GM19397 (cell line): ENCODE measurements at regions not wholly inside any gene's neighbourhood (a gene's known extent, or its start where the extent isn't known, plus 50 kb on each side); places are given as distances from the start of the nearest gene placed in this dataset.
"Not testable (repeated sequence)": the region's sequence is repeated elsewhere in the genome, so short reads cannot be mapped to it uniquely, and the experiment has no call there.

Experiments used
- ATAC-seq: cut with Tn5 transposase; IDR thresholded peaks from one replicate; pipeline ENCODE4 v1.9.1; 2021; ENCODE audit warnings: mild to moderate bottlenecking, moderate library complexity; ENCODE audit not compliant: unreplicated experiment

DNA sequence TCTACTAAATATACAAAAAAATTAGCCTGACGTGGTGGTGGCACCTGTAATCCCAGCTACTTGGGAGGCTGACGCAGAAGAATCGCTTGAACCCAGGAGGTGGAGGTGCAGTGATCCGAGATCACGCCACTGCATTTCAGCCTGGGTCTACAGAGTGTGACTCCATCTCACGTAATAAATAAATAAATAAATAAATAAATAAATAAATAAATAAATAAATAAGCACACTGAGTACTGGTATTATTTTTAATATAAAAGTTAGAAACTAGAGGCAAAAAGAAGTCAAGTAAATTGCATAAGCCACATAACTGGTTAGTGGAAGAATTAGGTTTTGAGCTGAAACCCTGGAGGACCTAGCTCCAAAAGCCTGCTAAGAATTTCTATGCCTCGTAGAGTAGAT, 1262.7 kb upstream of the PABPC4L start:
- no peak for ATAC-seq

DNA sequence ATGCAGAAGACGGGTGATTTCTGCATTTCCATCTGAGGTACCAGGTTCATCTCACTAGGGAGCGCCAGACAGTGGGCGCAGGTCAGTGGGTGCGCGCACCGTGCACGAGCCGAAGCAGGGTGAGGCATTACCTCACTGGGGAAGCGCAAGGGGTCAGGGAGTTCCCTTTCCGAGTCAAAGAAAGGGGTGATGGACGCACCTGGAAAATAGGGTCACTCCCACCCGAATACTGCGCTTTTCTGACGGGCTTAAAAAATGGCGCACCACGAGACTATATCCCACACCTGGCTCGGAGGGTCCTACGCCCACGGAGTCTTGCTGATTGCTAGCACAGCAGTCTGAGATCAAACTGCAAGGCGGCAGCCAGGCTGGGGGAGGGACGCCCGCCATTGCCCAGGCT, 1246.0 kb upstream of the PABPC4L start:
- ATAC-seq: not testable (repeated sequence)

DNA sequence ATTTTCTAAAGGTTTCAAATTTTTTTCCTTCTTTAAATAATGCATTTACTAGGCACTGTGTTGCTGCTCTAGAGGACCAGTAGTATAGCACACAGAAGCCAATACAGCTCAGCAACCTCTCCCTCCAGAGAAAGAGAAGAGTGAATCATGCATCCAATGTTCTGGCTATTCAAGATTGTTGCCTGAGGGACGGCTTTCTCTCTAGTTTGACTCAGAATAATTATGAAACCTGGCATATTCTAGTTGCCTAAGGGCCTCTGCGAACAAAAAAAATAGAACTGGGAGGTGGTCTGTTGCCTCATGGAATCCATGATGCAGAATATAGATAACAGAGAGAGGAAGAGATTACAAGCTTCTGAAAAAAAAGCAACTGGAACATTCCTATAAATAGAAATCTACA, 1233.3 kb upstream of the PABPC4L start:
- ATAC-seq: no peak

DNA sequence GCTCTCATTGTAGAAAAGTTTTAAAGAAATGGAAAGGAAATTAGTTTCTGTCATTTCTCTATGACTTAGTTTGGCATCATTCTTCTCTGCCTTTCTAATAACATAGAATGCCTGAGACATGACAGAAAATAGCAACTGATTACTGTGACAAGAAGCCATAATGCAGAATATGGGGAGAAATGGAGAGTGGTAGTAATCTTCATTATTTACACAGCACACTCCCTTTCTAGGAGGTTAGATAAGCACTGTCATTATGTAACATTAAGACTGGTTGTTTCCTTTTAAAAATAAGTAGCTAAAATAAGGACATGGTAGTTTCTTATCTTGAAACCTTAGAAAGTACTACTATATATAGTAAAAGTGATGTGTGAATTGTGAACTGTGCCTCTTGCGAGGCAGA, 1227.9 kb upstream of the PABPC4L start:
- no peak for ATAC-seq

DNA sequence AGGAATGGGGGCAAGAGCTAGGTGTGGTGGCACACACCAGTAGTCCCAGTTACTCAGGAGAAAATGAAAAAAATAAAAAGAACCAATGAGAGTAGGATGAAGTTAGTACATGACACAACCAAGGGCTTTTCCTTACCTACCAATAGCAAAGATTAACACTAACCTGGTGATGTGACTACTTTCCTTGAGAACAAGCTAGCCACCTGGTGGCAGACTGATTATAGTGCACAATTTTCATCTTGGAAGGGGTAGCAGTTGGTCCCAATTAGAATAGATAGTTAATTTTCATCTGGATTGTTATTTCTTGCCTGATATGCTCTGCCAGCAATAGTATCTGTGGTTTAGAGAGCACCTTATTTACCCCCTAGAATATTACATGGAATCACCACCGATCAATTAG, 1216.8 kb upstream of the PABPC4L start:
- ATAC-seq: peak; percentile 52

DNA sequence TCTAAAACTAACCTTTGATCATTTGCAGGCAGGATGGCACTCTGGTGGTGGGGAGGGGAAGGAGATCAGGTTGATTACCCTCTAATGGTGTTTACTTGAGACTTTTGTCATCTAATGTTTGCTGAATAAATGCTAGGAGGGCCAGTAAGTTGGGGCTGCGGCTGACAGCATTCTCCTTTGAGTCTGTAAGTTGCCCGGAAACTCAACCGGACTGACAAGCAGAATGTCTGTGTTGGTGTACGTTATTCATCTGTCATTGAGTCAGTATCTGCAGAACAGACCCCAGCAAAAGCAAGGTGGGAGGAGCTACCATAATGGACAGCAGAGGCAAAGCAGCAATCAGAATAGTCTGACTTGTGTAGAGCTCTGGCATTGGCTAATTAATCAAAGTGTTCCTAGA, 1210.6 kb upstream of the PABPC4L start:
- no peak for ATAC-seq

DNA sequence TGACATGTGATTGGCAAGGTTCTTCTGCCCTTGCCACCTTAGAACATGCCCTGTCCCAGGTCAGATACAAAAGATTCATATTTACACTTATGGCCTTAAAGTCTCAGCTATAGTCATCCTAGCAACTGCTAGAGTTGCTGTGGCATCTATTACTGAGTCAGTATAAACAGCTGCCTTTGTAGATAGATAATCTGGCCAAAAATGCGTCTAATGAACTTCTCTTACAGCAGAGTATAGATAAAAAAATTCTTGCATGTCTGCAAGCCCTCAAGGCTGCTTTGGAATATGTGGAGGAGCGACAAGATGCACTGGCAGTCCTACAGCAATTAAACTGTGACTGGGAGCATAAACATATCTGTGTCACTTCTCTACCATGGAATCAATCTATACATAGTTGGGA, 1209.7 kb upstream of the PABPC4L start:
- no peak for ATAC-seq

DNA sequence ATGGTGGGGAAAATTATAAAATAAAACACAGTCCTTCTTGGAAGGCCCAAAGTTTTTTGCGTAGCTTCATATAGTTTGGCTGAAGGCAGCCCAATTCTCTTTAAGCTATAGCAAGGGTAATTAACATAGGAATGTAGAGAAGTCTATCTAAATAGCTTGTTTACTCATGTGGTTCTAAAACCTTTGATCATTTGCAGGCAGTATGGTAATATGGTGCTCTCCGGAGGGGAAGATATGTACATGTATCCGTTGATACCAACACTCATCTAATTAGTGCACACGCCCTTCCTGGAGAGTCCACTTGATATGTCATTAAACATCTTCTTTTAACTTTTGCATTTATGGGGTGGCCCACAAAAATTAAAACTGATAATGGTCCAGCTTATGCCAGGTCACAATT, 1207.7 kb upstream of the PABPC4L start:
- ATAC-seq: not testable (repeated sequence)

DNA sequence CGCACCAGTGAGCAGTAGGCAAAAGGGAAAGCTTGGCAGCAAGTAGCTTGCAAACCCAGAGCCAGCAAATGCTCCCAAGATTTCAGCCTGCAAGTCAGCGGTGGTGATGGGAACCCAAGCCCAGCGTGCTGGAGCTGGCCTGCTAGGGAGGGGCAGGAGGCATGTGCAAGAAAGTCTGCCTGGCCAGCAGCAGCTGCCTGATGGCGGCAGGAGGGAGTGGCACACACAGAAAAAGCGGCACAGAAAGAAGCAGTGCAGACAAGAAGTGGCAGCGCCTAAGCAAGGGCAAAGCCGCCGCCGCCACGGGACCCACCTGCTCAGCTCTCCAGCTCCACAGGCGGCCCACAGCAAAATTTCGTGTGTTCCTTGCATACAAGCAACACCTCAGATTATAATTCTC, 1206.5 kb upstream of the PABPC4L start:
- ATAC-seq: no peak

DNA sequence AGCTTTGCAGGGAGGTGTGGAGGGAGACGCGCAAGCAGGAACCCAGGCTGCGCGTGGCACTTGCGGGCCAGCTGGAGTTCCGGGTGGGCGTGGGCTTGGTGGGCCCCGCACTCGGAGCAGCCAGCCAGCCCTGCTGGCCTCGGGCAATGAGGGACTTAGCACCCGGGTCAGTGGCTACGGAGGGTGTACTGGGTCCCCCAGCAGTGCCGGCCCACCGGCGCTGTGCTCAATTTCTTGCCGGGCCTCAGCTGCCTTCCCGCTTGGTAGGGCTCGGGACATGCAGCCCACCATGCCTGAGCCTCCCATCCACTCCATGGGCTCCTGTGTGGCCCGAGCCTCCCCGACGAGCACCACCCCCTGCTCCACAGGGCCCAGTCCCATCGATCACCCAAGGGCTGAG, 1205.0 kb upstream of the PABPC4L start:
- ATAC-seq: not testable (repeated sequence)

DNA sequence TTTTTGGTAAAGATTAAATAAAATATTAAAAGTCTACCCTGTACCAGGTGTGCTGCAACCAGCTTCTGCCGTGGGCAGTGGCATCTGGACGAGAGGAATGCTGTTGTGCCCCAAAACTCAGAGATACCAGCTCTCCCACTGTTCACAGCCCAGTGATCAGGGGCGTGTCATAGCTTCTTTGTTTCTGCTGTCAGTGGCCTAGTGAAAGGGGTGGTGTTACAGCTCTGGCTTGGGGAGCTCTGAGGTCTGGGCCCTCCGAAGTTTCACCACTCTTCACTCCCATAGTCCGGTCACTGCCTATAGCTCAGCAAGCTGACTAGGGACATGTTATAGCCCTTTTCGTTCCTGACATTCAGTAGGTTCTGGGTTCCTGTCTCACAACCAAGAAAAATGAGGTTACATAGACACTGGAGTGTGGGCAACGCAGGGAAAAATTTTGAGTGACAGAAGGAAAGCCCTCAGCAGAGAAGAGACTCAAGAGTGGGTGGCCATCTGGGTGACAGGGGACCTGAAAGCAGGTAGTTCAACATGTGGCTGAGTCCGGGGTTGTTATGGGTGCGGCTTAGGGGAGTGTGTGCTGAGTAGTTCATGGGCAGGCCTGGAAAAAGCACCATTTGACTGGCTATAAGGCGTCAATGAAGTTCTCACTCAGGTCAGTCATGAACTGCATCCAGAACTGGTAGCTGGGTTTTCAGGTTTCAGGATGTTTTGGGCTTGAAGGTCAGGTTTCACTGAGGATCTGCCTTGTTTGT, 1184.4 kb upstream of the PABPC4L start:
- no peak for ATAC-seq

DNA sequence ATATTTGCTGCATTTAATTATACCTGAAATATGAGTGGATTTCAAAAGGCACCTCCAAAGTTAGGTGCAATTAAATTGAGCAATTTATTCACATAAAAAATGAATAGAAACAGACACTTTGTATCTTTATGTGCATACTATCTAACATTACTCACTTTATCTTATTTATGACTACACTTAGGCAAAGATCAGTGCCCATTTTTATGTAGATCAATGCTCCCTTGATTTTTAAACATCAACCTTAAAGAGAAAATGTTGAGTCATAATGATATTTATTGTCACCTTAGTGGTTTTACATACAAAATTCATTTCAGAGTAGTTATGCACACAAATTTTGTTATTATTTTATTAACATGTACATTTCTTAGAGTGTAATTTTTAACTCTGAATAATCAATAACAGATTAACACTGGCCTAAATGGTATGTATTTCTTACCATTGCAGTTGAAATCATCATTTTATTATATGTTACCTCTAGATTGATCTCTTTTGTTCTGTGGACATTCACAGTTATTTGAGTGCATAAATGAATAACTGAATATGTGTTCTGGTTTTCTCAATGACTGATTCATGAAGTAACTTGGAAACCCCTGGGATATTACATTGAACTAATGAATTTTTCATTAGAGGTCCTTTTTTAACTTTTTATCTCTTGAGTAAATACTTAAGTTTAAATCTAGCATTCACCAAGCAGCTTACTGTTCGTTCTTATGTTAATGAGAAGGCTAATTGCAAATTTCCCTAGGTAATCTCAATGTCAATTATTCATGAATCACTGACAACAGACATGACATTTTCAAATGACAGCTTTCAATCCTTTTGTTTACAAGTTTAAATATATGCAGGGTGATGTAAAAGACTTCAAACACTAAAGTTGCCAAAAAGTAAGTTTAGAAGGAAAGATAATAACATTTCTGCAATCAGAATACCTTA, 1182.0 kb upstream of the PABPC4L start:
- ATAC-seq: no peak

DNA sequence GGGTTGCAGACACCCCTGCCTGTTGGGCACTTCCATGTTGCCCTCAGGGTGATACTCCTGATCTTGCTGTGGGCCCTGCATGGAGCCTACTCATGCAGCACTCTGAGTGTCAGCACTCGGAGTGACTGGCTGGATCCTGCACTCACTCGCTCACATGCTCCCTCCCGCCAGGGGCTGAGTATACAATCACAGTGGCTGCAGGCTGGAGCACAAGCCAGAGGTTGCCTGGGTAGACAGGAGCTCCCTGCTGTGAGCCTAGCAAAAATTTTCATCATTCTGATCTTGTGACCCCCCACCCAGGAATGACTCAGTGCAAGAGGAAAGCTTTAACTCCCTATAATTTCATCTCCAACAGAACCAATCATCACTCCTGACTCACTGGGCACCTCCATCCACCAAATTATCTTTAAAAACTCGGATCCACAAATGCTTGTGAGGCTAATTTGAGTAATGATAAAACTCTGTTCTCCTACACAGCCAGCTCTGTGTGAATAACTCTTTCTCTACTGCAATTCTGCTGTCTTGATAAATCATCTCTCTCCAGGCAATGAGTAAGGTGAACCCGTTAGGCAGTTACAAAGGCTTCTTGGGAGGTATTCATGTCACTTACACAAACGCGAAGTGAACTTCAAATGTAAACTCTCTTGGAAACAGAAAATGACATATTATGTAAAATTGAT, 1180.8 kb upstream of the PABPC4L start:
- ATAC-seq: no peak

DNA sequence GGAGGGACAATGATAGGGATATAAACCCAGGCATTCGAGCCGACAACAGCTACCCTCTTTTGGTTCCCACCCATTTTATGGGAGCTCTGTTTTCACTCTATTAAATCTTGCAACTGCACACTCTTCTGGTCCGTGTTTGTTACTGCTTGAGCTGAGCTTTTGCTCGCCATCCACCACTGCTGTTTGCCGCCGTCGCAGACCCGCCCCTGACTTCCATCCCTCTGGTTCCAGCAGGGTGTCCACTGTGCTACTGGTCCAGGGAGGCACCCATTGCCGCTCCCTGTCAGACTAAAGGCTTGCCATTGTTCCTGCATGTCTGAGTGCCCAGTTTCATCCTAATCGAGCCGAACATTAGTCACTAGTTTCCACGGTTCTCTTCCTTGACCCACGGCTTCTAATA, 1170.5 kb upstream of the PABPC4L start:
- ATAC-seq: no peak

DNA sequence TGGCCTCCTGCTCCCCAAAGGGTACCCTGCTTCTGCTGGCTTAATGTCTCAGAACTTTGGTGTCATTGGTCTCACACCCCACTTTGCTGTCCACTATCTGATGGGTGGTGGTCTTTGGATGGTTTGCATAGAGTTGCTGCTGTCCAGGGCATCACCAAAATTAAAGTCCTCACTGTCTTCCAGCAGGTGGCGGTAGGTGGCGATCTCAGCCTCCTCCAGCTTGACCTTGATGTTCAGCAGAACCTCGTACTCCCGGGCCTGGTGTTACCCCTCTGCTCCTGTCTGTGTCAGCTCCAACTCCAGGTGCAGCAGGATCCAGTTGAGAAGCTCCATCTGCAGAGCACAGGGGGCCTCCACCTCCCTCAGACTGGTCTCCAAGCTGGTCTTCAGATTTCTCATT, 1169.5 kb upstream of the PABPC4L start:
- ATAC-seq: no peak

DNA sequence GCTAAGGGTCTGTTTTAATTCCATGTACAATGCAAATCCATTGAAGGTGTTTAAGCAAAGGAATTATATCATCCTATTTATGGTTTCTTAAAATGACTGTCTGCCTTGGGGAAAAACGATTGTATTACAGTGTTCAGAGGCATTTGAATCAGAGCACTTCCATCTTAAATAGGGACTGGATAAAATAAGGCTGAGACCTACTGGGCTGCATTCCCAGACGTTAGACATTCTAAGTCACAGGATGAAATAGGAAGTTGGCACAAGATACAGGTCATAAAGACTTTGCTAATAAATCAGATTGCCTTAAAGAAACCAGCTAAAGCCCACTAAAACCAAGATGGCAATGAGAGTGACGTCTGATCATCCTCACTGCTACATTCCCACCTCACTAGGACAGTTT, 1167.2 kb upstream of the PABPC4L start:
- no peak for ATAC-seq

DNA sequence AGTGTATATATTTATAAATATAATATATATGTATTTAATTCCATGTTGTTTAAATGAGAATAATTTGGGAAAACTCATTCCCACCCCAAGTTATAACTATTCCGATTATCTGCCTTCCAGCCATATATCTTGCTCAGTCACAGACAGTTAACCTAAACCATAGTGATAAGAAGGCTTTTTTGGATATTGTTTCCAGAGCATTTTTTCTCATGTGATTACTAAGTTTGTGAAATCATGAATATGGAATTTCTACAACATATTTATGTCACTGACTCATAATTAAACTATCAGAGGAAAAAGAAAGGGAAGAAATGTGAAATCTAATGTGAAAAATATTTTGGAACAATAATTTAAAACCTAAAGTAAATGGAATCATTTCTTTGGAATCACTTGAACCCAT, 1163.5 kb upstream of the PABPC4L start:
- ATAC-seq: no peak

DNA sequence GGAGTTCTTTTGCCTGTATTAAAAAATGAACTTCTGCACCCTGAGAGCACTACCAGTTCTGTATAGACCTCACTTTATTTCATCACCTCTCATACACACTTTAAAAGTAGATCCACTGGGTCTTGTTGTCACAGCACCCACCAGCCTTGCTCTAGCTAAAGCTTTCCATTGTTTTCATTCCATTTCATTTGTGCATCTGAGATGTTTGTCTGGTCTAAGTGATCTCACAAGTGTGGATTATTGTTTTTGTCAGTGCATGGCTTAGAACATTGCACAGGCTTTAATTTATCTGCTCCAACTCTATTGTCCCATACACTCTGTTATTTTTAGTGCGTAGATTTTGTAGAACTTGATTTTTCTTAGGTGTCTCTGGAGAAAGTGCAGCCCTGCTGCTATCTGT, 1157.5 kb upstream of the PABPC4L start:
- ATAC-seq: no peak

DNA sequence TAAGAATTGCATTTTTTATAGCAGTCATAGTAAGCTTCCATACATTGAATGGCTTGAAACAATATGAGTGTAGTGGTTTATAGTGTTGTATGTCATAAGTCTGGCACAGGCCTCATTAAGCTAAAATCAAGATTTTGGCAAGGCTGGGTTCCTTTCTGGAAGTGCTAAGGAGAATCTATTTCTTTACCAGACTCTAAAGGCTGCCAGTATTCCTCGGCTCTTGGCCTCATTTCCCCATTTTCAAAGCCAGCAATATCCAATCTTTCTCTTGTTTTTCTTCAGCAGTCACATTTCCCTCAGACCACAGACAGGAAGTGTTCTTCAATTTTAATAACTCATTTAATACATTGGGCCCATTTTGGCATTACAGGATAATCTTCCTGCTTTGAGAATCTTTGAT, 1155.5 kb upstream of the PABPC4L start:
- no peak for ATAC-seq

DNA sequence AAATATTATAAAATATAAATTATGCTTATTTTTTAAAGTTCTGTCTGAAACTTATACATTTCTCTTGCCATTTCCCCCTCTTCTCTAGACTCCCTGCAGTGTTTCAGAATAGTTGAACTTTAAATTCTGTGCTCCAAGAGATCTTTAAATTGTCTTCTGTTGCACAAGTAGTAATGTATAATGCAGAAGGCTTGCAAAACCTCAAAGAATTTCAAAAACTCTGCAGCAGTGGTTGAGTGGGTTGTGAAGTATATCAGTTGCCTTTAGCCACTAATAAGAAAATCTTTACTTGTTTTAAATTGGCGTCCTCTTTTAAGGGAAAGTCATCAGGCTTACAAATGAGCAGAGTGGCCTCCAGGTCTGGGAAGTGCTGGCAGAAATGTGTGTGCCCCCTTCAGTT, 1153.3 kb upstream of the PABPC4L start:
- no peak for ATAC-seq

DNA sequence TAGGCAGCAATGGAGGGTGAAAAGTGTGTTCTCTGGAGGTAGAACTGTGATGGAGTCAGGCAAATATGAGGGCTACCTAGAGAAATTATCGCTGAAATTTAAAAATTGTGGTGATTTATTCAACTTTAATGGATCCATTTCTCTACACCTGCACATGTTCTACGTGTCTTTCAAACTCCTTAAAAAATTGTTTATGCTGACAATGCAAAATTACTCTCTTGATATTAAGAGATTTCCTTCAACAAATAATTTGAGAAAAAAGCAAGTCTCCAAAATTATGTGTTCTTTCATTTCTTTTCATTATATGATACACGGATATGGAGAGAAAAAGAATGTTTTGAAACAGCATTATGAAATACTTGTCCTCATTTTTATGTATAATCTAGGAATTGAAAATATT, 1151.4 kb upstream of the PABPC4L start:
- no peak for ATAC-seq

DNA sequence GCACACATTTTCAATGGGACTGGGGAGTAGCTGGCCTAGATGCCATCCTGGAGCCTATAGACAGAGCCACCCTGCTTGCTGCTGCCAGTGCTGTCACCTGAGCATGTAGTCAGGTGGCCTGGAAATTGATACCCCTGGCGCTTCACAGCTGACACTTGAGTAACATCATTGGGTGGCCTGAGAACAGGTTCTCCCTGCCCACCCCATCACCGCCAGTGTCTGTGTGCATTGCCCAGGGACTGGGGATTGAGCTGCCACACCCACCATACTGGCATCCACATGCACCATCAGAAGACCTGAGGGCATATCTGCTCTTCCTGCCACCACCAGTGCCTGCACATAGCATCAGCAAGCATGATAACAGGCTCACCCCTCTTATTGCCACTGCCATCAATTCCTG, 1142.9 kb upstream of the PABPC4L start:
- ATAC-seq: no peak
